ENCODE measurements at regions not wholly inside any gene's neighbourhood (a gene's known extent, or its start where the extent isn't known, plus 50 kb on each side); places are given as distances from the start of the nearest gene placed in this dataset.

DNA sequence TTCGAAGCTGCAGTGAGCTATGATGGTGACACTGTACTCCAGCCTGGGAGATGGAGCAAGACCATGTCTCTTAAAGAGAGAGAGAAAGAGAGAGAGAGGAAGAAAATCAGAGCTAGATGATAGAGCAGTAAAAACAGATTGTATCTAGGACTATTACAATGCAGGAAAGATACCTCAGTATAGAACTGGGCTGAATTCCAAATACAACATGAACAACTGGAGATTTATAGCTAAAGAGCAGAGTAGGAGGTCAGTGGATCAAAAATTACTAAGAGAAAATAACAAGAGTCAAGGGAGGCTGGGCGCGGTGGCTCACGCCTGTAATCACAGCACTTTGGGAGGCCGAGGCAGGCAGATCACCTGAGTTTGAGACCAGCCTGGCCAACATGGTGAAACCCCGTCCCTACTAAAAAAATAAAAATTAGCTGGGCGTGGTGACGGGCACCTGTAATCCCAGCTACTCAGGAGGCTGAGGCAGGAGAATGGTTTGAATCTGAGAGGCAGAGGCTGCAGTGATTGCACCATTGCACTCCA is 100.7 kb upstream of the MSH6 start:
- TF ChIP-seq, protein P1, sequence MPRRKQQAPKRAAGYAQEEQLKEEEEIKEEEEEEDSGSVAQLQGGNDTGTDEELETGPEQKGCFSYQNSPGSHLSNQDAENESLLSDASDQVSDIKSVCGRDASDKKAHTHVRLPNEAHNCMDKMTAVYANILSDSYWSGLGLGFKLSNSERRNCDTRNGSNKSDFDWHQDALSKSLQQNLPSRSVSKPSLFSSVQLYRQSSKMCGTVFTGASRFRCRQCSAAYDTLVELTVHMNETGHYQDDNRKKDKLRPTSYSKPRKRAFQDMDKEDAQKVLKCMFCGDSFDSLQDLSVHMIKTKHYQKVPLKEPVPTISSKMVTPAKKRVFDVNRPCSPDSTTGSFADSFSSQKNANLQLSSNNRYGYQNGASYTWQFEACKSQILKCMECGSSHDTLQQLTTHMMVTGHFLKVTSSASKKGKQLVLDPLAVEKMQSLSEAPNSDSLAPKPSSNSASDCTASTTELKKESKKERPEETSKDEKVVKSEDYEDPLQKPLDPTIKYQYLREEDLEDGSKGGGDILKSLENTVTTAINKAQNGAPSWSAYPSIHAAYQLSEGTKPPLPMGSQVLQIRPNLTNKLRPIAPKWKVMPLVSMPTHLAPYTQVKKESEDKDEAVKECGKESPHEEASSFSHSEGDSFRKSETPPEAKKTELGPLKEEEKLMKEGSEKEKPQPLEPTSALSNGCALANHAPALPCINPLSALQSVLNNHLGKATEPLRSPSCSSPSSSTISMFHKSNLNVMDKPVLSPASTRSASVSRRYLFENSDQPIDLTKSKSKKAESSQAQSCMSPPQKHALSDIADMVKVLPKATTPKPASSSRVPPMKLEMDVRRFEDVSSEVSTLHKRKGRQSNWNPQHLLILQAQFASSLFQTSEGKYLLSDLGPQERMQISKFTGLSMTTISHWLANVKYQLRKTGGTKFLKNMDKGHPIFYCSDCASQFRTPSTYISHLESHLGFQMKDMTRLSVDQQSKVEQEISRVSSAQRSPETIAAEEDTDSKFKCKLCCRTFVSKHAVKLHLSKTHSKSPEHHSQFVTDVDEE (CRISPR knock-in tag; IDR thresholded peaks at IDR 0.05) = no peak
- no peak for TF ChIP-seq ZNF565 (CRISPR knock-in tag; conservative IDR thresholded peaks at IDR 0.05; ENCODE audit: low read depth)
- no peak for TF ChIP-seq TCF4 (CRISPR knock-in tag; IDR thresholded peaks at IDR 0.05; ENCODE audit: borderline replicate concordance)
- no peak for TF ChIP-seq CSDC2 (CRISPR knock-in tag; IDR thresholded peaks at IDR 0.05)
- ATAC-seq = no peak

DNA sequence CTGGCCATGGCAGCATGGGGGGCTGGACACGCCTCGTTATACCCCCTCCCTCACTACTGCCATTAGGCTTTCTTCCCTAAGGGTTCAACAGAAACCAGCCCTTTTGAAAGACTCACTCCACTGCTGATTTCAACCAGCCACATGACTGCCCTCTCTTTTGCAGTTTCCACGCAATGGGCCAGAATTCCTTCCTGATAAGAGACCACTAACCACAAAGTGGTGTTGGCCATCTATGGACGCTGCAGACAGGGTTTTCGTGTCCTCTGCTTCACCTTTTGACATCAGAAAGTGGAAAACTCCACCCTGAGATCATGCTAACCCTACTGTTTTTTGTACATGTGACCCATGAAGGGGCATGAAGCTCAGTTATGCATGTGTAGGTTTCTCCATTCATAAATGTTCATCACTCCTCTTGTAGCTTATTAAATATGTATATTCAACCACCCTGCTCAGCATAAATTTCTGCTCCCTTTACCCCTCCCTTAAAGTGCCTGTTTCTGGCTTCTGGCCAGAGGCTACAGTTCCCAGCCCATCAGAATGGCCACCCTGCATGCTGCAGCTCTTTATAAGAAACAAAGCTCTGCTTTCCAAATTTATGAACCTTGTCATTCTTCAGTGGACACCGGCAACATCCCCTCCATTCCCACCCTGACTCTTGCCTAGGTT is 105.6 kb upstream of the KCNK12 start:
- no peak for ATAC-seq
- no peak for TF ChIP-seq TCF4 (CRISPR knock-in tag; IDR thresholded peaks at IDR 0.05; ENCODE audit: borderline replicate concordance)
- no peak for TF ChIP-seq ARNTL (CRISPR knock-in tag; IDR thresholded peaks at IDR 0.05; ENCODE audit: borderline replicate concordance, low read depth)
- TF ChIP-seq, protein P2, sequence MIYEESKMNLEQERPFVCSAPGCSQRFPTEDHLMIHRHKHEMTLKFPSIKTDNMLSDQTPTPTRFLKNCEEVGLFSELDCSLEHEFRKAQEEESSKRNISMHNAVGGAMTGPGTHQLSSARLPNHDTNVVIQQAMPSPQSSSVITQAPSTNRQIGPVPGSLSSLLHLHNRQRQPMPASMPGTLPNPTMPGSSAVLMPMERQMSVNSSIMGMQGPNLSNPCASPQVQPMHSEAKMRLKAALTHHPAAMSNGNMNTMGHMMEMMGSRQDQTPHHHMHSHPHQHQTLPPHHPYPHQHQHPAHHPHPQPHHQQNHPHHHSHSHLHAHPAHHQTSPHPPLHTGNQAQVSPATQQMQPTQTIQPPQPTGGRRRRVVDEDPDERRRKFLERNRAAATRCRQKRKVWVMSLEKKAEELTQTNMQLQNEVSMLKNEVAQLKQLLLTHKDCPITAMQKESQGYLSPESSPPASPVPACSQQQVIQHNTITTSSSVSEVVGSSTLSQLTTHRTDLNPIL (CRISPR knock-in tag; IDR thresholded peaks at IDR 0.05; ENCODE audit: low read depth) = no peak
- TF ChIP-seq ZFP3 (CRISPR knock-in tag; IDR thresholded peaks at IDR 0.05) = no peak
- no peak for TF ChIP-seq BACH2 (CRISPR knock-in tag; IDR thresholded peaks at IDR 0.05; ENCODE audit: borderline replicate concordance)
- TF ChIP-seq ZNF565 (CRISPR knock-in tag; conservative IDR thresholded peaks at IDR 0.05; ENCODE audit: low read depth) = no peak
- TF ChIP-seq SNAI2 (CRISPR knock-in tag; IDR thresholded peaks at IDR 0.05) = no peak
- TF ChIP-seq CSDC2 (CRISPR knock-in tag; IDR thresholded peaks at IDR 0.05) = no peak
- TF ChIP-seq ZNF8 (CRISPR knock-in tag; IDR thresholded peaks at IDR 0.05) = no peak
- TF ChIP-seq, protein P1 (CRISPR knock-in tag; IDR thresholded peaks at IDR 0.05) = no peak
- TF ChIP-seq, protein P3, sequence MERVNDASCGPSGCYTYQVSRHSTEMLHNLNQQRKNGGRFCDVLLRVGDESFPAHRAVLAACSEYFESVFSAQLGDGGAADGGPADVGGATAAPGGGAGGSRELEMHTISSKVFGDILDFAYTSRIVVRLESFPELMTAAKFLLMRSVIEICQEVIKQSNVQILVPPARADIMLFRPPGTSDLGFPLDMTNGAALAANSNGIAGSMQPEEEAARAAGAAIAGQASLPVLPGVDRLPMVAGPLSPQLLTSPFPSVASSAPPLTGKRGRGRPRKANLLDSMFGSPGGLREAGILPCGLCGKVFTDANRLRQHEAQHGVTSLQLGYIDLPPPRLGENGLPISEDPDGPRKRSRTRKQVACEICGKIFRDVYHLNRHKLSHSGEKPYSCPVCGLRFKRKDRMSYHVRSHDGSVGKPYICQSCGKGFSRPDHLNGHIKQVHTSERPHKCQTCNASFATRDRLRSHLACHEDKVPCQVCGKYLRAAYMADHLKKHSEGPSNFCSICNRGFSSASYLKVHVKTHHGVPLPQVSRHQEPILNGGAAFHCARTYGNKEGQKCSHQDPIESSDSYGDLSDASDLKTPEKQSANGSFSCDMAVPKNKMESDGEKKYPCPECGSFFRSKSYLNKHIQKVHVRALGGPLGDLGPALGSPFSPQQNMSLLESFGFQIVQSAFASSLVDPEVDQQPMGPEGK (CRISPR knock-in tag; IDR thresholded peaks at IDR 0.05; ENCODE audit: borderline replicate concordance) = no peak
- no peak for TF ChIP-seq ZNF70 (CRISPR knock-in tag; IDR thresholded peaks at IDR 0.05)
- TF ChIP-seq GLIS3 (CRISPR knock-in tag; IDR thresholded peaks at IDR 0.05) = no peak

DNA sequence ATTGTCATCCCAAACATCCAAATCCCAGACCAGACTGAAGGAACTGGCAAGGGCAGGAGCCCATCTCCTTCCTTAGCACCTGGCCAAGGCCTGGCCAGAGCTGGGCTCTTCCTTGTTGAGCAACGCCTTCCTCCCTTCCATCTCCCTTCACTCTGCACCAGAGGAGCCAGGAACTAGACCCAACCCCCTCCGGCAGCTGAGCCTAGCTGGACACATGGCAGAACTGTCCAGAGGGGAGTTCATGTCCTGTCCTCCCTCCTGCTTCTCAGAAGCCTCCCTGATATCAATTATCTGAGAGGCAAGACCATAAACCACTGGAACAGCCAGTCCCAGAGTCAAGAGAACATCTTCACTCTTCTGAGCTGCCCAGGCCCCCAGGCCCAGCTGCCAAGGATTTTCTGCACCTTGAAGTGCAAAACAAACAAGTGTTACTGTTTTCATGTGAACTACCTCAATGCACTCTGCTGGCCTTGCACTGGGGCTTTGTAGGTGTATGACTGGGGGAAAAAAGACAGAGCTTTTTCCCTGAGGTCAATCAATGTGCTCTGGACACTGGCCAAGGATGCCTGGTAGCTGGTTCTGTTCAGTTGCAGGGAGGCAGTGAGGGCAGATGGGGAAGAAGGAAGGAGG is 104.5 kb upstream of the KCNK12 start:
- no peak for ATAC-seq
- TF ChIP-seq RARB (CRISPR knock-in tag; IDR thresholded peaks at IDR 0.05) (no peak), CSDC2 (CRISPR knock-in tag; IDR thresholded peaks at IDR 0.05) (no peak), ESRRG (CRISPR knock-in tag; IDR thresholded peaks at IDR 0.05) (no peak), GLIS3 (CRISPR knock-in tag; IDR thresholded peaks at IDR 0.05) (no peak), SNAI2 (CRISPR knock-in tag; IDR thresholded peaks at IDR 0.05) (no peak), ZFP3 (CRISPR knock-in tag; IDR thresholded peaks at IDR 0.05) (no peak), ZC3H10 (CRISPR knock-in tag; IDR thresholded peaks at IDR 0.05) (no peak), ARNTL (CRISPR knock-in tag; IDR thresholded peaks at IDR 0.05; ENCODE audit: borderline replicate concordance, low read depth) (no peak)
- TF ChIP-seq, protein P3 (CRISPR knock-in tag; IDR thresholded peaks at IDR 0.05; ENCODE audit: borderline replicate concordance) = no peak
